ENCODE measurements at regions not wholly inside any gene's neighbourhood (a gene's known extent, or its start where the extent isn't known, plus 50 kb on each side); places are given as distances from the start of the nearest gene placed in this dataset.

DNA sequence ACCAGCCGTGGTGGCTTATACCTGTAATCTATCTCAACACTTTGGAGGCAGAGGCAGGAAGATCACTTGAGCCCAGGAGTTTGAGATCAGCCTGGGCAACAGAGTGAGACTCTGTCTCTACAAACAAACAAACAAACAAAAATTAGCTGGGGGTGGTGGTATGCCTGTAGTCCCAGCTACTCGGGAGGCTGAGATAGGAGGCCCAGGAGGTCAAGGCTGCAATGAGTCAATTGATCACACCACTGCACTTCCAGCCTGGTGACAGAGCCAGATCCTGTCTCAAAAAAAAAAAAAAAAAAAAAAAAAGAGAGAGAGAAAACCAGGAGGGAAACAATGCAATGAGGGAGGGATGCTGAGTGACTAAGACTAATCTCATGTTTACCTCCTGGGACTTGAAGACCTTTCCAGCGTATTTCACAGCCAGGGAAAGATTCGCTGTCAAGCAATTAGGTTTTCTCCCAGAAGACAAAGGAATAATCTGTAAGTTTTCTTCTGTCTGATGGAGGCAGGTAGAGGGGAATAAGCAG is 51.1 kb upstream of the MIER3 start:
- Histone ChIP-seq H3K27me3 (ENCODE audit: control insufficient read depth in 2 of 2, insufficient read depth in 2 of 2, low read length in 2 of 2) (peaks cover 0 to 2% of the 10 kb centered on the region in 2 experiments), H3K36me3 (ENCODE audit: control insufficient read depth, insufficient read depth, low read length) (no peaks in the 10 kb centered on the region), H3K79me2 (ENCODE audit: control insufficient read depth, insufficient read depth, low read length) (no peaks in the 10 kb centered on the region), H4K20me1 (replicated peaks; ENCODE audit: control insufficient read depth, insufficient read depth, low read length) (no peaks in the 10 kb centered on the region), H3K9me1 (ENCODE audit: control insufficient read depth, insufficient read depth, low read length) (no peaks in the 10 kb centered on the region), H3K4me2 (ENCODE audit: insufficient read depth, low read length) (no peak overlapping the region), H3K27ac (ENCODE audit: extremely low read depth, low read depth, low read length) (no peak overlapping the region), H3K9ac (ENCODE audit: insufficient read depth in 1 of 2, low read depth in 2 of 2, low read length in 2 of 2) (no peak overlapping the region), H3K9me3 (replicated peaks; ENCODE audit: control insufficient read depth, insufficient read depth, low read depth, low read length) (no peaks in the 10 kb centered on the region), H3K4me3 (no peak overlapping the region), H3K4me1 (replicated peaks in 1 of 2; ENCODE audit: control insufficient read depth in 2 of 2, insufficient read depth in 2 of 2, low read length in 2 of 2) (no peaks in the 10 kb centered on the region), H2AFZ (ENCODE audit: low read depth, low read length) (no peak overlapping the region)
- FAIRE-seq (no peak), ATAC-seq (no peak), DNase-seq (ENCODE audit: extremely low read depth in 1 of 4, low spot score in 3 of 4) (no peak)
- intact Hi-C loops (cut with micrococcal nuclease), result no loop called here
- no peak for TF ChIP-seq SOX6 (IDR thresholded peaks at IDR 0.05)
- no peak for TF ChIP-seq FUS (optimal IDR thresholded peaks at IDR 0.05; ENCODE audit: low read depth, low read length)
- TF ChIP-seq, protein P1, sequence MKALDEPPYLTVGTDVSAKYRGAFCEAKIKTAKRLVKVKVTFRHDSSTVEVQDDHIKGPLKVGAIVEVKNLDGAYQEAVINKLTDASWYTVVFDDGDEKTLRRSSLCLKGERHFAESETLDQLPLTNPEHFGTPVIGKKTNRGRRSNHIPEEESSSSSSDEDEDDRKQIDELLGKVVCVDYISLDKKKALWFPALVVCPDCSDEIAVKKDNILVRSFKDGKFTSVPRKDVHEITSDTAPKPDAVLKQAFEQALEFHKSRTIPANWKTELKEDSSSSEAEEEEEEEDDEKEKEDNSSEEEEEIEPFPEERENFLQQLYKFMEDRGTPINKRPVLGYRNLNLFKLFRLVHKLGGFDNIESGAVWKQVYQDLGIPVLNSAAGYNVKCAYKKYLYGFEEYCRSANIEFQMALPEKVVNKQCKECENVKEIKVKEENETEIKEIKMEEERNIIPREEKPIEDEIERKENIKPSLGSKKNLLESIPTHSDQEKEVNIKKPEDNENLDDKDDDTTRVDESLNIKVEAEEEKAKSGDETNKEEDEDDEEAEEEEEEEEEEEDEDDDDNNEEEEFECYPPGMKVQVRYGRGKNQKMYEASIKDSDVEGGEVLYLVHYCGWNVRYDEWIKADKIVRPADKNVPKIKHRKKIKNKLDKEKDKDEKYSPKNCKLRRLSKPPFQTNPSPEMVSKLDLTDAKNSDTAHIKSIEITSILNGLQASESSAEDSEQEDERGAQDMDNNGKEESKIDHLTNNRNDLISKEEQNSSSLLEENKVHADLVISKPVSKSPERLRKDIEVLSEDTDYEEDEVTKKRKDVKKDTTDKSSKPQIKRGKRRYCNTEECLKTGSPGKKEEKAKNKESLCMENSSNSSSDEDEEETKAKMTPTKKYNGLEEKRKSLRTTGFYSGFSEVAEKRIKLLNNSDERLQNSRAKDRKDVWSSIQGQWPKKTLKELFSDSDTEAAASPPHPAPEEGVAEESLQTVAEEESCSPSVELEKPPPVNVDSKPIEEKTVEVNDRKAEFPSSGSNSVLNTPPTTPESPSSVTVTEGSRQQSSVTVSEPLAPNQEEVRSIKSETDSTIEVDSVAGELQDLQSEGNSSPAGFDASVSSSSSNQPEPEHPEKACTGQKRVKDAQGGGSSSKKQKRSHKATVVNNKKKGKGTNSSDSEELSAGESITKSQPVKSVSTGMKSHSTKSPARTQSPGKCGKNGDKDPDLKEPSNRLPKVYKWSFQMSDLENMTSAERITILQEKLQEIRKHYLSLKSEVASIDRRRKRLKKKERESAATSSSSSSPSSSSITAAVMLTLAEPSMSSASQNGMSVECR (CRISPR knock-in tag; IDR thresholded peaks at IDR 0.05), result no peak
- no peak for TF ChIP-seq ZNF124 (CRISPR knock-in tag; IDR thresholded peaks at IDR 0.05)
- no peak for TF ChIP-seq CBX2 (IDR thresholded peaks at IDR 0.05; ENCODE audit: insufficient read depth, low read length, poor library complexity, severe bottlenecking)
- no peak for TF ChIP-seq CHD1 (IDR thresholded peaks at IDR 0.05; ENCODE audit: low read length)
- TF ChIP-seq ARNT (IDR thresholded peaks at IDR 0.05), result no peak
- no peak for TF ChIP-seq NR2F6 (CRISPR knock-in tag; IDR thresholded peaks at IDR 0.05)
- no peak for TF ChIP-seq SMAD2 (IDR thresholded peaks at IDR 0.05; ENCODE audit: low read depth, low read length)
- TF ChIP-seq EZH2 (IDR thresholded peaks at IDR 0.05; ENCODE audit: borderline replicate concordance, low read depth, low read length), result no peak
- no peak for TF ChIP-seq TEAD1 (CRISPR knock-in tag; IDR thresholded peaks at IDR 0.05)
- TF ChIP-seq, protein P2, sequence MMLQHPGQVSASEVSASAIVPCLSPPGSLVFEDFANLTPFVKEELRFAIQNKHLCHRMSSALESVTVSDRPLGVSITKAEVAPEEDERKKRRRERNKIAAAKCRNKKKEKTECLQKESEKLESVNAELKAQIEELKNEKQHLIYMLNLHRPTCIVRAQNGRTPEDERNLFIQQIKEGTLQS (IDR thresholded peaks at IDR 0.05), result no peak
- TF ChIP-seq, protein P2 (CRISPR knock-in tag; conservative IDR thresholded peaks at IDR 0.05), result no peak
- no peak for TF ChIP-seq PPARD (CRISPR knock-in tag; IDR thresholded peaks at IDR 0.05)
- TF ChIP-seq ZEB2 (IDR thresholded peaks at IDR 0.05), result no peak
- TF ChIP-seq USF2 (CRISPR knock-in tag; IDR thresholded peaks at IDR 0.05), result no peak
- TF ChIP-seq NR1H2 (CRISPR knock-in tag; IDR thresholded peaks at IDR 0.05), result no peak
- 0% methylated on average over 4 of the region's 4 CpGs for WGBS (ENCODE audit: insufficient coverage, low coverage, missing lambda C conversion rate)
- POLR2A ChIA-PET, result no interaction called here
- CTCF ChIA-PET (ENCODE audit: low intra/inter-chr PET ratio), result no interaction called here
- BruUV-seq (replicated peaks), result no TSS peak
- in situ Hi-C loops (cut with MboI), result no loop called here
